A549 (cell line): ENCODE measurements at regions not wholly inside any gene's neighbourhood (a gene's known extent, or its start where the extent isn't known, plus 50 kb on each side); places are given as distances from the start of the nearest gene placed in this dataset.

ENCODE experiments used
- CHD2 ChIP-seq: fragments of 150-350 bp; IDR thresholded peaks from 2 replicates; pipeline ENCODE4 v1.6.1; 2014; ENCODE audit warnings: low read length; ENCODE audit not compliant: partially characterized antibody
- CHD4 ChIP-seq: fragments of 200-600 bp; sonication (generic); IDR thresholded peaks from 2 replicates; pipeline ENCODE4 v1.6.1; 2016; ENCODE audit warnings: antibody characterized with exemption, mild to moderate bottlenecking, borderline replicate concordance
- CTCF ChIP-seq: fragments of >200 bp; sonication (Bioruptor Twin); formaldehyde crosslinking; IDR thresholded peaks from 3 replicates; pipeline ENCODE4 v1.5.1; 2016
- EHMT2 ChIP-seq: fragments of 200-600 bp; sonication (generic); IDR thresholded peaks from 2 replicates; pipeline ENCODE4 v1.6.1; 2016; ENCODE audit warnings: antibody characterized with exemption, low read depth, mild to moderate bottlenecking, moderate library complexity
- ELK1 ChIP-seq: fragments of 150-350 bp; IDR thresholded peaks from 2 replicates; pipeline ENCODE4 v1.6.1; 2014; ENCODE audit warnings: low read depth, mild to moderate bottlenecking, low read length
- EP300 ChIP-seq, 2 experiments: fragments of >200 bp; sonication (Bioruptor Twin); formaldehyde crosslinking; IDR thresholded peaks; 2 replicates in 1 of 2; 3 replicates in 1 of 2; pipeline ENCODE4 v1.6.1; 2016 to 2017
- HOXB5 ChIP-seq: fragments of 250-450 bp; sonication (Bioruptor Pico); IDR thresholded peaks from 2 replicates; pipeline ENCODE4 v1.5.0; 2020; ENCODE audit warnings: mild to moderate bottlenecking, moderate library complexity
- JUN ChIP-seq, 2 experiments: fragments of >200 bp; sonication (Bioruptor Twin); formaldehyde crosslinking; IDR thresholded peaks; 2 replicates in 1 of 2; 3 replicates in 1 of 2; pipeline ENCODE4 v1.6.1; 2016 to 2017
- POLR2A ChIP-seq: IDR thresholded peaks from 2 replicates; pipeline ENCODE4 v1.6.1; 2012; ENCODE audit warnings: mild to moderate bottlenecking, low read length
- REST ChIP-seq: fragments of 200-600 bp; sonication (generic); IDR thresholded peaks from 2 replicates; pipeline ENCODE4 v1.6.1; 2016; ENCODE audit warnings: antibody characterized with exemption, mild to moderate bottlenecking, moderate library complexity

GRCh38 chr2:217065012-217065290 lies 205.1 kb upstream of the TNP1 start:
- TF ChIP-seq CHD4 (no peak), CTCF (no peak), REST (no peak), EP300 (IDR thresholded peaks at IDR 0.05) (no peak), HOXB5 (CRISPR knock-in tag) (no peak), EHMT2 (no peak), JUN (IDR thresholded peaks at IDR 0.05) (no peak), ELK1 (no peak), POLR2A (no peak), CHD2 (no peak)
